Embryonic facial prominence (tissue), 1 donor: ENCODE measurements at regions not wholly inside any gene's neighbourhood (a gene's known extent, or its start where the extent isn't known, plus 50 kb on each side); places are given as distances from the start of the nearest gene placed in this dataset.

Experiments
- DNase-seq: peaks from one replicate; pipeline ENCODE4 v3.0.0-alpha.2; 2016; ENCODE audit errors: extremely low spot score

DNA sequence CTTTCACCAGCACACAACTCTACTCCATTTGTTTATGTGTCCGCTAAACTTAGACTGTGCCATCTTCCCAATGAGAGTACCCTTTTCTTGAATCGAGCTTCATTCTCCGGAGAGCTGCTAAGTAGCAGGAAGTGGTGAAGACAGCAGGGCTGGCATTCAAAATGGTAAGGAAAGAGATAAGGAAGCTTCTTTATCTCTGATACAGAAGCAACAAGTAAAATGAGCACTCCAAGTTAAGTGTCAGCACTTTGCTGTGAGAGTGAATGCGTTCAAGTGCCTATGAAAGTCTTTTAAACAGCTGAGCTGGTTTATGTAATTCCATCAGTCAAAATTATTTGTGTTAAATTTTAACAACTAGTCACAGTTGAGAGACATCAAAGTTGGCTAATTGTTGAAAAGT, 386.8 kb upstream of the PTPRD start:
- no peak for DNase-seq

DNA sequence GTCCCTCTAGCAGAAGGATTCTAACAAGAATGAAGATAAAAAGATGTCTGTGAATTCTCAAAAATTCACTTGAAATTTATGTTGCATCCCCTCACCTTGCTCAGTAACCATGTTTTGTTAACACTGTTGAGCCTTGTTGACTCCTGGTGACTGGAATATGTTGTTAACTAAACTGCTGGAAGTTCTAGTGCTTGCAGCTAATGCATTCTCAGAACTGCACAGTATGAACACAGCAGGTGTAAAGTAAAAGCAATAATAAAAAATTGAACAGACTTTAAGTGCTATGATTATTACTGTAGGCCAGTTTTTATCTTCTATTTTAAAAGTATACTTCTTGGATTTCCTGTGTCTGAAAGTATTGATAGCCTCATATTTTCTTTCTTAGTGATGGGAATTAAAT, 388.7 kb upstream of the PTPRD start:
- DNase-seq: no peak

DNA sequence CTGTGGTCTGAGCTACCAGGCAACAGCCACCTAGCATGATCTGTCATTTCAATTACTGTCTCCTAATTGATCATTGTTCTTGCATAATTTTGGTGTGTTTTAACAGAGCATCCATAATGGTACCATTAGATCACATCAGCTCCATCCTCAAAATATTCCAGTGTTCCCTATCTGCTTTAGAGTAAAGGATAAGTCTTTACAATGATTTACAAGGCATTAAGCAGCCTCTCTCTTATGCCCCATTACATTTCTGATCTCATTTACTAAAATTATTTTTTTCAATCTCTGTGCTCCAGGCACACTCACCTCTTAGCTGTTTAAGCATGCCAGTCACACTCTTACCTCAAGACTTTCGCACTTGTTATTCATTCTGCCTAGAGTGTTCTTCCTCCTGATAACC, 389.9 kb upstream of the PTPRD start:
- no peak for DNase-seq

DNA sequence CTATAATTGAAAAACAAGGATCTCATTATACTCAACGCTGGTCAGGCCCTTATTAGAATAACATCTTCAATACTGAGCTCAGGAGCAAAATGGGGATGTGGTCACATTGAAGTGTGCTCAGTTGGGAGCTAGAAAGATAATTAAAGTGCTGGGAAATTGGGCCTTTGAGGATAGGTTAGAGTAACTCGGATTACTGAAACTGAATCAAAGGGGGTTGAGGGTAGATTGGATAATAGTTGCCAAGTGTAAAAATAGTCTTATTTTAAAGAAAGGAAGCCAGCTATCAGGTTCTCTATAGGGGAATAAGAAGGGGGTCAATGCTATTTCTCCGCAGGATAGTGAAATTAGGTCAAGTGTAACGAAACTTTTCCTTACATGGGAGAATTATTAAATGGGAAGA, 391.0 kb upstream of the PTPRD start:
- DNase-seq: no peak

DNA sequence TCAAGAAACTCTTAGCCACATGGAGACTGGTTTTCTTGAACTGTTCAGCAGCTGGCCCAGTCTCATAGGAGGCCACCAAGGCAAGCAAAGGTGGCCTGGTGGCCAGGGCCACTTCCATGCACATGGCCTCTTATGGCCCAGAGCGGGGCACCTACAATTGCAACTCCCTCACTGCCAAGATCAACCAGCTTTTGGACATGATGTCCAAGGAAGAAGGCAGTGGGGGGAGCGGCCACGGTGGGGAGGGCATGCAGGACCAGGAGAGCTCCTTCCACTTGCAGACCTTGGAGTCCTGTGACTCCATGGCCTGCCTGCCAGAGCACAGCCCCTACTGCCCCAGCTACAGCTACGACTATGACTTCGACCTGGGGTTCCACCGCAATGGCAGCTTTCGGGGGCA, 398.9 kb upstream of the PTPRD start:
- DNase-seq: no peak

DNA sequence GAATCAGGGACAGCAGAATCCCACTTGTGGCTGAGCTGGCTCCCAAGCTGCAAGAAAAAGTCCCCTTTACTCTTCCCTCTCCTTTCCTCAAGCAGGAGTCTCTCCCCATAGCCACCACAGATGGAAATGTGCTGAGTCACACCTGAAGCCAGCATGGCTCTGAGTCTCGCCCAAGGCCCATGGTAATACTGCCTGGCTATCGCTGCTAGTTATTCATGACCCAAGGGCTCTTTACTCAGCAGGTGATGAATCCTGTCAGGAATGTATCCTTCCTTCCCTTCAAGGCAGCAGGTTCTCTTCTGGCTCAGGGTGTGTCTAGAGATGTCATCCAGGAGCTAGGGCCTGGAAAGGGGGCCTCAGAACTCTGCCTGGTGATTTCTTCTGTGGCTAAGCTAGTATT, 403.3 kb upstream of the PTPRD start:
- no peak for DNase-seq

DNA sequence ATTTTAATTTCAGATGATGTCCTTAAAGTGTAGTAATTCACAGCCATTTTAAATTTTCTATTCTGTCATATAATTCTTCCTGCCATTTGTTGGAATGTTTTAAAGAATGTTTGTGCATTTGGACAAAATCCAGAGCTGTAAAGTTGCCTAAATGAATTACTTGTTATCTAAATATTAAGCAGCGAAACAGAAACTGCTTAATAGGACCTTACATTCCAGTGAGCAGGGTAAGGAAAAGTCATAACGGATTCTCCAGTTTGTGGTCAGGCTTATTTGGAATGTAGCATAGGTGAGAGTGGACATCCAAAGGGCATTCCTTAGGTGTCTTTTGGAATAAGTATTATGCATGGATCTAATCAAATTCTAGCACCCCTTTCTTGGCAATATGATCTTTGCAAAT, 410.4 kb upstream of the PTPRD start:
- no peak for DNase-seq

DNA sequence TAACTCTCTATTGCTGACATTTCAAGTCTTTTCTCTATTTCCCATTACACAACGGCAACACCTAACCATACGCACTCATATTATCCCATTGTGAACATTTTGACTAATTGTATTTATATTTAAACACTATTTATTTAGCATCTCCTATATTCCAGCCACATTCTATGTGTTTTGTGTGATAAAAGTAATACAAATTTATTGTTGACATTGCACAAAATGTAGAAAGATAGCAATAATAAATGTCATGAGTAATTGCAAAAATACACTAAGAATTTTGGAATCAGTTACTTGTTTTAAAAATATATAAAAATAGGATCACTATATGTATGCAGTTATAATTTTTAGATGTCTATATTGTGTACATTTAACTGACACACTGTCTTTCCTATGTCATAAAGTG, 413.0 kb upstream of the PTPRD start:
- no peak for DNase-seq

DNA sequence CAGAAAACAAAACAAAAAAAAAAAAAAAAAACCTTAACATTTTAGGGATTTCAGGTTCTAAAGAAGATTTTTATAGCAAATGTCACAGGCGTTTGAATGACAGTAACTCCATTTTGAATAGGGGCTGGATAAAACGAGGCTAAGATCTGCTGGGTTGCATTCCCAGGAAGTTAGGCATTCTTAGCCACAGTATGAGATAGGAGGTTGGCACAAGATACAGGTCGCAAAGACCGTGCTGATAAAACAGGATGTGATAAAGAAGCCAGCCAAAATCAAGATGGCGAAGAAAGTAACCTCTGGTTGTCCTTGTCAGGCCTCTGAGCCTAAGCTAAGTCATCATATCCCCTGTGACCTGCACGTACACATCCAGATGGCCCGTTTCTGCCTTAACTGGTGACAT, 425.6 kb upstream of the PTPRD start:
- no peak for DNase-seq

DNA sequence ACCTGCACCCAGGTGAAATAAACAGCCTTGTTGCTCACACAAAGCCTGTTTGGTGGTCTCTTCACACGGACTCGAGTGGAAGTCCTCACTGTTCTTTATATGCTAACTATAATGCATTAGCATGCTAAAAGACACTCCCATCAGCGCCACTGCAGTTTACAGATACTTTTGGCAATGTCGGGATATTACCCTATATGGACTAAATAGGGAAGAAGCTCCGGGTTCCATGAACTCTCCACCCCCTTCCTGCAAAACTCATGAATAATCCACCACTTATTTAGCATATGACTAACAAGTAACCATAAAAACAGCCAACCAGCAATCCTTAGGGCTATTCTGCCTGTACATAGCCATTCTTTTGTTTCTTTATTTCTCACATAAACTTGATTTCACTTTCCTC, 426.2 kb upstream of the PTPRD start:
- DNase-seq: no peak

DNA sequence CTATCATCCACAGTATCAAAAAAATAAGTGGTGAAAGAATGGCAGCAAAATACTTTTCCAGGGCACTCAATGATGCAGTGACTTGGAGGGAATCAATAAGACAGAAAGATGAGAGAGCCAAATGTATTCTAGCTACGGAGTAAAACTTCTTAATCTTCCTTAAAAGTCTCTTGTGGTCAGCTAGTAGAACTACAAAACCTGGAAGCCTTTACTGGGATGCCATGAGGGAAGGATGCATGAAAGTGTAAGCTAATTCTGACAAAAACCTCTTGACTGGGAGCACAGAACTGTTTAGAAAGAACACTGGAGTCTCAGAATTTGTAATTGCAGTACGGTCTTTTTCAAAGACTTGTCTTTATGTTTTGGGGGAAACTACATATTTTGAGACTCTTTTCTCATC, 432.8 kb upstream of the PTPRD start:
- no peak for DNase-seq

DNA sequence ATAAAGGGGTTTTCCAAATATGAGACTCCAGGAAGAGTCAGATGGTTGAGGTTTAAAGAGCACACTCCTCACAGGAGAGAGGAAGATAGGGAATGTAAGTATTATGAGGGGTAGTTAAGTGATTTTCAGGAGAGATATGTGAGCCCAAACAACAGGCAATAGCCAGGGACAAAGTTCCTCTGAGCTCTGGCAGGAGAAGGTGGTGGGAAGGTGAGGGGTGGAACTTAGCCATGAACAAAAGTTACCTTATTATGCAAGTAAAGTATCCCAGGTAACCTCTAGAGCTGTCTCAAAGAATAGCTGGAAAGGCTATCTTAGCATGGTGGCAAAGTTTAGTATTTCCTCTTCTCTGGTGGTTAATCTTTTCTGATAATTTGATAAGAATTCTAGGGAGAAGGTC, 450.5 kb upstream of the PTPRD start:
- no peak for DNase-seq

DNA sequence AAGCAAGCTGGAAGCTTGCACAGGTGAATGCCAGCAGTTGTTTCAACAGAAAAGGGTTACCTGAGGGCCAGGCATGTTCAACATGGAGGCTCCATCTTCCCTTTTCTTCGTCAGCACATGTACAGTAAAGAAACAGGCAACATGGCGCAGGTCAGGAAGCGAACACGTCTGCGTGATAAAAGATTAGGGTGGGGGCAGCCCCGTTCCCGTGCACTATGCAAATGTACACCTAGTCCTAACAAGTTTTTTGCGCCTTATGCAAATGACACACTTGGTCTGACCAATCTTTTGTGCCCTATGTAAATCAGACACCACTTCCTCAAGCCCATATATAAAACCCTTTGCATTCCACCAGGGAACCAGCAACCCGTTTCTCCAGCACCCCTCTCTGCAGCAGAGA, 452.1 kb upstream of the PTPRD start:
- no peak for DNase-seq

DNA sequence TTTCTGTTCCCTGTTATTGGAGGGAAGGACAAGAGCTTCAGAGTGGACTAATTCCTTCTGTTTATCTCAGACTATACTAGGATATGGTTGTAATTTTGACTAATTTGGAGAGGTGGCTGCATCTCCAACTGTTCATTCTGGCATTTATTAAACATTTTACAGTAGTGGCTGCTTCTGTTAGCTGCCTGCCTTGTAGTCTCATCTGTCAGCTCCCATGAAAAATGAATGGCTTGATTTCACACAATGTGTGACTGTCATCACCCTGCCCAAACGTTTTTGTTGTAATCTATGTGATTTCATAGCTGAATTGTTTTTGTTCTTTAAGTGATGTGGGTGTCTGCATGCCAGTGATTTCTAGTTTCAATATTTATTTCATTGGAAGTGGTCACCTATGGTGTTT, 459.4 kb upstream of the PTPRD start:
- no peak for DNase-seq

DNA sequence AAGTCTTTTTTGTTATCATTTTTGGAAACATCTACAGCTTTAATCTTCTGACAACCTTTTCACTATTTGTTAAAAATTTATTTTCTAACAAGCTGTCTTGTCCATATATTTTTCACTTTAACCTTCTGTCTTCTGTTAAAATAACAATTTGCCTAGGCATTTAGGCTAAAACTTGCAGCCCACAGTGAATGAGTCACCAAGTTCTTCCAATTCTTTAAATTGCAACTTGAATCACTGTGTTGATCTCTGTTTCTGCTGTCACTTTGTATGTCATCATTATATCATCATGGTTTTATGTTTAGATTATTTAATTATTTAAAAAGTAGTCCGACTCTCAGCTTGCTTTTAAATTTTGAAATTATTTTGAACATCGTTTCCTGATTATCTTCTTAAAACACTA, 473.8 kb upstream of the PTPRD start:
- DNase-seq: no peak

DNA sequence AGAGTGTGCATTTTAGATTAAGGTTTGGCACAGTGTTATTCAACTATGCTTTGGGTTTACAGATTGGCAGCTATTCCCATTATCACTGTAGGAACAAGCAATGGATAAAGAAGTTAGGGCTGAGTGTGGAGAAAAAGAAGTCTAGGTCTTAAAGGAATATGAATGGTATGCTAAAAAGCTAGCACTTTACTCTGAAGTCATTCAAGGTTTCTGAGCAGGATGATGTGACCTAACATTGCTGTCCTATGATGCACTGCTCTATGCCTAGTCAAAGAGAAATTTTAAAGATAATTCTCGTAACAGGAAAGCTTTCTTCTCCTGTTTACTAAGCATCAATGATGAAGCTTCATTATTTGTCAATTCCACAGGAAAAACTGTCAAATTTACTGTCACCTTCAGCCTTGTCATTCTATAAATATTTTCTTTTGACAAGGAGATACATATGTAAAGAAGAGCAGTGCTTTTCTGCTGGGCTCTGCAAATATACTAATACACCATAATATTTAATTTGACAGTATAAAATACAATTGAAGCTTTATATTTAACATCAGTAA, 476.1 kb upstream of the PTPRD start:
- no peak for DNase-seq

DNA sequence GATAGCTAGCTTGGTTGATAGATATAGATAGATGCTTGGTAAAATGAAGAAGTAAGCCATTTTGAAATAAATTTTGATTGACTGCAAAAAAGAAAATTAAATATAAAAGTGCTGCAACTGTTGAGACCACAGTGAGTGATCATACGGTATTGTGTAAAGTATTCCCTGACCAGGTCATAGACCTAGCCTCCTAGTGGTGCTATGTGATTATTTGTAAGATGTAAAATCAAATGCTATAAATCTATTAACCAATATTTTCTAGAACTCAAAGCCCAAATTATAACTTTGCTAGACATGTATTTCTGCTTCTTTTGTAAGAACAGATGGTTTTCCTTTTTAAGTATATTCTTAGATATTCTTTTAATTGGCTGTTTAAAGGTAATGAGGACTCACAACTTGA, 480.2 kb upstream of the PTPRD start:
- DNase-seq: no peak

DNA sequence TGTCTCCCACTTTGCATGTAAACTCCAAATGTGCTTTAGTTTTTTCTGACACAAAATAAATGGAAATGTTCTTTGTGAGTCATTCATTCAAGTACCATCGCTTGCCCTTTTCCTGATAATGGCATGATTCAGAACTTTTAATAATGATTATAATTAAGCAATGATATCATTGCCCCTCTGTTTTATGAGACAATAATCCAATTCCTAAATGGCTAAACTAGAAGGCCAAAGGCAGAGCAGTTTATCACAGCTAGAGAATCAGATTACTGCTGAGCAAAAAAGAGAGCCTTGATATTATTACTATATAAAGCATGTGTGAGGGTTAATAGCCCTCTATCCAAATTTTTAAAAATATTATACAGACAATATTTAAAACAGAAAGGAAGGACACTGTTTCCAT, 484.2 kb upstream of the PTPRD start:
- DNase-seq: no peak

DNA sequence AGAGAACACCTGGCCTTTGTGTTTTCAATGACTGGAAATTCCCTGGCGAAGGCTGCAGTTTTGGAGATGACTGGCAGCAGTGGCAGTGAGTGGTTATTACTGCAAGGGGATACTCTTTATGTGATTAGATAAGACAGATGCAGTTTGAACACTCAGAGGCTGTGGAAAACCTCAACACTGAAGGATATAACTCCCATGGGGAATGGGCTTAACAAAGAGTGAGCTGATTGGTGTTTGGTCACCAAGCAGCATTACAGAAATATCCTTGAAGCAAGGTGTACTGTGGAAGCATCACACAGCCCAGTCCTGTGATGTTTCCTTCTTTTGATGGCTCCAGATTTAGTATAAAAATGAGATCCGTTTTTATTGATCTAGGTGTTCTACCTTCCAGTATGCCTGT, 490.7 kb upstream of the PTPRD start:
- DNase-seq: no peak

DNA sequence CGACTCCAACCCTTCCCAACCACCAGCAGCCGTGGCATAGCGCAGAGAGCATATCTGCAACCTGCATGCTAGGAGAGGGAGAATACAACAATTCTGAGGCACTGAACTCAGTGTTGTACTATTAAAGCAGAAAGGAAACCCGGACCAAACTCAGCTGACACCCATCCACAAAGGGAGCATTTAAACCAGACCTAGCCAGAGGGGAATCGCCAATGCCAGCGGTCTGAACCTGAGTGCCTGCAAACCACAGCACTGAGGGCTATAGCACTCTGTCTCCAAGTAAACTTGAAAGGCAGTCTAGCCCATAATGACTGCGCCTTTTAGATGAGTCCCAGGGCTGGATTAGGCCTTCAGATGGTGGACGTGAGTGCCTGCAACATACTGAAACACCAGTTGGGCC, 494.4 kb upstream of the PTPRD start:
- no peak for DNase-seq

DNA sequence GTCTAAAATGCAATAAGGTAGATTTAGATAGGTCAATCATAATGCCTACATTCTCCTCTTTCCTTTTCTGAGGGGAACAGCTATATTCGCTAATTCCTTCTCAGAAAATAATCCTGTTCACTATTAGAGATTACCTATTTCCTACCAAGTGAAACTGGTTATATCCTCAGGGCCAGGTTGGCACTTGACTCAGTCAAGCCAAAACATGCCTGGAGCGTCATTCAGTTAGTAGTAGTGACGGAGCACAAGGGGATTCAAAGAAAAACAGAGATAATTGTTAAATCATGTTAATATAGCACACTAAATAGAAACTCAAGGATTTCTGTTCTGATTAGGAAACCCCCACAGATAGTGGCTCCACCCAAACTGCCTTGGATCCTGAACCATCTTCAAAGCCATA, 515.4 kb upstream of the PTPRD start:
- no peak for DNase-seq

DNA sequence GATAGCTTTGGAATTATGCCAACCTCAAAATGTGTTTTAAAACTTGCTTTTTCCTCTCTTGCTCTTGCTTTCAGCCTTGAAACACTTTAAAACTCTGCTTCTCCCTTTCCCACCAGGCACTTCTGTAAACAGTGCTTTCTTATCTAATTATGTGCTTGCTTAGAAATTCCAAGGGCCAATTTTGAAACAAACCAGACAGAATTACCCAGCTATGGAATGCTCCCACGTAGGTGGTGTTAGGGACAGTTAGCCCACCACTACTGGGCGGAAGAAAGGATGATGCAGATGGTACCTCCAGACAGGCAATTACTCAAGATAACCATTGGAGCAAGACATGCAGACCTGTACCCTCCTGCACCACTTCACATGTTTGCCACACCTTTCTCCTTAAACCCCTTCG, 523.0 kb upstream of the PTPRD start:
- no peak for DNase-seq

DNA sequence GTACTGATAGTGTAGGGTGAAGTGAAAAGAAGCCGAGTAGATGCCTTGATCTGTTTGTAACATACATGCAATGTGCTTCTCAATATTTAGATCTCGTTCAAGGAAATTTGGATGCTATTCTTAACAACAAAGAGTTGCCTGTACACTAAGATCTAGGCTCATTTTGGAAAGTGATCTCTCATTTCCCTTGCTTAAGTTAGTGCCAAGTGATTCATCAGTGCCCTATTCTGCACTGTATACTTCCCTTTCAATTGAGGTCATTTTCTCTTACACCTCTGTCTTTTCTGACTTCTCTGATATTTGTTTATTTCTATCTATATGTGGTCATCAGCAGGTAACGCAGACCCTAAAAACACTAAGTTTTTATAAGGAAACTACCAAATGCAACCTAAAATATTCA, 528.6 kb upstream of the PTPRD start:
- DNase-seq: no peak

DNA sequence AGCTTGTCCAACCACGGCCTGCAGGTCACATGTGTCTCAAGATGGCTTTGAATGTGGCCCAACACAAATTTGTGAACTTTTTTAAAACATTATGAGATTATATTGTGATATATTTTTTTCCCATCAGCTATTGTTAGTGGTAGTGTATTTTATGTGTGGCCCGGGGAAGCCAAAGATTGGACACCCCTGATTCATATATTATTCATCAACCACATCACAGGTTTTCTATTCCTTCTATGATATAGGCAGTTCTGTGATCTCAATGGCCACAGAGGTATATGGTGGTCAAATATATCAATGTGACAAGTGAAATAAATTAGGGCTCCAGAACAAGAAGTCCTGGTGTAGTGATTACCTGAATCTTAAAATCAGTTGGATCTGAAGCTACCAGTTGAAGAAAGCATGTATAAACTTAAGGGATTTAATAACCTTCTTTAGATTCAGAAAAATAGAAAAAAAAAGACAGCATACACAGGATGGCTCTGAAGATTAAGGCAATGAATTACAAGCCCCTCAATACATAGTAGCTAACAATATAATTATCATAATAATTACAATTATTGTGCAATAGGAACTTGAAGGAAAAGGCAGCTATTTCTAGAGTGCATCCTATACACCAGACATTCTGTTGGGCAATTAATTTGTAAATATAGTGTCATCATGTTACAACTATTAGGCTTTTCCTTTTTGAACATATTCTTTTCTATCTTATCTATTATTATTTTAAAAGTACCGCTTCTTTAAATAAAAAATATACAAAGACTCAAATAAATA, 530.4 kb upstream of the PTPRD start:
- DNase-seq: no peak
